Transverse colon (tissue), 4 donors: ENCODE measurements at regions not wholly inside any gene's neighbourhood (a gene's known extent, or its start where the extent isn't known, plus 50 kb on each side); places are given as distances from the start of the nearest gene placed in this dataset.

Experiments
- DNase-seq: peaks from one replicate; pipeline ENCODE4 v3.0.0-alpha.2; 2019
- H3K27ac ChIP-seq, 4 donors: fragments of 200-600 bp; sonication (generic); 2 replicates each; pipeline ENCODE4 v1.5.1; 2016 to 2018; ENCODE audit warnings: inconsistent platforms in 4 of 4
- H3K27me3 ChIP-seq: fragments of 200-600 bp; sonication (generic); 2 replicates; pipeline ENCODE4 v1.5.1; 2017; ENCODE audit warnings: inconsistent platforms
- H3K36me3 ChIP-seq, 4 donors: fragments of 200-600 bp; sonication (generic); 2 replicates each; pipeline ENCODE4 v1.5.1; 2017 to 2019; ENCODE audit warnings: inconsistent platforms in 4 of 4
- H3K4me1 ChIP-seq, 4 donors: fragments of 200-600 bp; sonication (generic); 2 replicates each; pipeline ENCODE4 v1.5.1; 2017 to 2020; ENCODE audit warnings: inconsistent platforms in 4 of 4
- H3K4me3 ChIP-seq, 4 donors: fragments of 200-600 bp; sonication (generic); 1 replicate in 1 of 4; 2 replicates in 3 of 4; pipeline versions ENCODE4 v1.5.1 to v1.6.1; 2017 to 2019; ENCODE audit warnings: inconsistent platforms in 4 of 4
- H3K9me3 ChIP-seq, 2 donors: fragments of 200-600 bp; sonication (generic); 2 replicates each; pipeline ENCODE4 v1.5.1; 2017 to 2019; ENCODE audit warnings: inconsistent platforms in 2 of 2
- CTCF ChIP-seq, 5 experiments: fragments of 200-600 bp in 3 of 5; fragments of 450-650 bp in 2 of 5; sonication (generic) in 3 of 5; IDR thresholded peaks; 1 replicate in 2 of 5; 2 replicates in 3 of 5; pipeline ENCODE4 v1.5.1; 2016 to 2017; ENCODE audit warnings: antibody characterized with exemption in 5 of 5, inconsistent platforms in 3 of 5, mild to moderate bottlenecking in 2 of 5, moderate library complexity in 1 of 5
- EP300 ChIP-seq: sonication (generic); formaldehyde crosslinking; IDR thresholded peaks from one replicate; pipeline ENCODE4 v1.6.1; 2017; ENCODE audit warnings: antibody characterized with exemption, low read depth
- POLR2A ChIP-seq: fragments of 450-650 bp; IDR thresholded peaks from one replicate; pipeline ENCODE4 v1.6.1; 2016; ENCODE audit warnings: antibody characterized with exemption, mild to moderate bottlenecking, moderate library complexity
- POLR2AphosphoS5 ChIP-seq, 3 donors: sonication (generic); formaldehyde crosslinking; IDR thresholded peaks; one replicate each; pipeline ENCODE4 v1.6.1; 2016; ENCODE audit warnings: antibody characterized with exemption in 3 of 3
- WGBS, 2 donors: methylation state at CpG; one replicate each; pipeline ENCODE4 v1.1.5; 2018; ENCODE audit warnings: low coverage in 1 of 2; 5-methylcytosine and 5-hydroxymethylcytosine counted together
- in situ Hi-C, 4 donors: fragments of 200-750 bp; cut with MboI; loops; one replicate each; pipeline versions ENCODE4 v1.15.0 to v1.15.1; 2017; ENCODE audit warnings: low sequenced_read_pairs in 3 of 4, low pct_ligation_motif_present in 1 of 4, low pct_unique_long_range_greater_than_20kb in 1 of 4
- intact Hi-C: fragments of 100-400 bp; cut with DNase I; formaldehyde crosslinking; loops from one replicate; pipeline ENCODE4 v1.15.1; 2023; ENCODE audit warnings: low total_unique reads

GRCh38 chr10:9800011-9800410 lies 1217.7 kb upstream of the CELF2 start:
- DNase-seq = no peak
- Histone ChIP-seq H3K9me3 (no peaks in the 10 kb centered on the region), H3K27ac (no peak overlapping the region), H3K4me1 (no peaks in the 10 kb centered on the region), H3K36me3 (no peaks in the 10 kb centered on the region), H3K27me3 (no peaks in the 10 kb centered on the region), H3K4me3 (no peak overlapping the region)
- intact Hi-C loops = no loop called here
- no peak for TF ChIP-seq CTCF (IDR thresholded peaks at IDR 0.05)
- no peak for TF ChIP-seq EP300
- TF ChIP-seq POLR2A = no peak
- TF ChIP-seq POLR2AphosphoS5 (IDR thresholded peaks at IDR 0.05) = no peak
- in situ Hi-C loops = no loop called here
- WGBS, 2 donors = 45 to 100% methylated on average over 1 of the region's 1 CpG

- in situ Hi-C loops (no loop called here), intact Hi-C loops (no loop called here)
- H3K27me3 ChIP-seq = no peaks in the 10 kb centered on the region
- no peaks in the 10 kb centered on the region for H3K4me1 ChIP-seq
- H3K27ac ChIP-seq = no peak overlapping the region
- H3K9me3 ChIP-seq = no peaks in the 10 kb centered on the region
- H3K4me3 ChIP-seq = no peak overlapping the region
- no peak for DNase-seq
- TF ChIP-seq EP300 (no peak), POLR2AphosphoS5 (IDR thresholded peaks at IDR 0.05) (no peak), CTCF (IDR thresholded peaks at IDR 0.05) (no peak), POLR2A (no peak)
- no peaks in the 10 kb centered on the region for H3K36me3 ChIP-seq
- 63 to 65% methylated on average over 2 of the region's 2 CpGs for WGBS, 2 donors
Measured at GRCh38 chr10:9800571-9800970, 1217.1 kb upstream of the CELF2 start.

GRCh38 chr10:9807846-9808245 lies 1209.8 kb upstream of the CELF2 start:
- TF ChIP-seq EP300 (no peak), POLR2A (no peak), CTCF (IDR thresholded peaks at IDR 0.05) (no peak), POLR2AphosphoS5 (IDR thresholded peaks at IDR 0.05) (no peak)
- Histone ChIP-seq H3K27ac (no peak overlapping the region), H3K4me1 (no peaks in the 10 kb centered on the region), H3K36me3 (no peaks in the 10 kb centered on the region), H3K9me3 (no peaks in the 10 kb centered on the region), H3K27me3 (no peaks in the 10 kb centered on the region), H3K4me3 (no peak overlapping the region)
- no peak for DNase-seq
- 85 to 94% methylated on average over 4 of the region's 4 CpGs for WGBS, 2 donors
- intact Hi-C loops = no loop called here
- in situ Hi-C loops = no loop called here

- Histone ChIP-seq H3K4me3 (no peak overlapping the region), H3K27ac (no peak overlapping the region), H3K9me3 (peaks cover 3 to 5% of the 10 kb centered on the region in 2 donors), H3K27me3 (no peaks in the 10 kb centered on the region), H3K4me1 (no peaks in the 10 kb centered on the region), H3K36me3 (no peaks in the 10 kb centered on the region)
- DNase-seq = no peak
- in situ Hi-C loops (no loop called here), intact Hi-C loops (no loop called here)
- WGBS, 2 donors = 84 to 89% methylated on average over 4 of the region's 4 CpGs
- no peak for TF ChIP-seq POLR2AphosphoS5 (IDR thresholded peaks at IDR 0.05)
- TF ChIP-seq EP300 = no peak
- no peak for TF ChIP-seq POLR2A
- no peak for TF ChIP-seq CTCF (IDR thresholded peaks at IDR 0.05)
Measured at GRCh38 chr10:9811601-9812000, 1206.1 kb upstream of the CELF2 start.
